Bronchial epithelial cell (primary cell): ENCODE measurements at regions not wholly inside any gene's neighbourhood (a gene's known extent, or its start where the extent isn't known, plus 50 kb on each side); places are given as distances from the start of the nearest gene placed in this dataset.

ENCODE experiments used
- DNase-seq: peaks from one replicate; pipeline ENCODE4 v3.0.0-alpha.2; 2010; ENCODE audit warnings: low read depth
- FAIRE-seq: peaks from 2 replicates; lab custom pipeline; 2011; peaks lifted over from hg19 to GRCh38; lab: Jason Lieb, UNC
- H3K27me3 ChIP-seq: 2 replicates; pipeline ENCODE4 v1.5.1; 2011; ENCODE audit warnings: low read length; ENCODE audit not compliant: control insufficient read depth, insufficient read depth
- H3K36me3 ChIP-seq: 2 replicates; pipeline ENCODE4 v1.5.1; 2011; ENCODE audit warnings: low read length; ENCODE audit not compliant: control insufficient read depth, insufficient read depth
- H3K4me3 ChIP-seq: 2 replicates; pipeline ENCODE4 v1.5.1; 2011; ENCODE audit warnings: mild to moderate bottlenecking, low read depth, low read length, control low read depth
- CTCF ChIP-seq: IDR thresholded peaks from 2 replicates; pipeline ENCODE4 v1.5.1; 2011; ENCODE audit warnings: mild to moderate bottlenecking, moderate library complexity, low read length, control low read depth, inconsistent platforms; ENCODE audit not compliant: insufficient read depth, severe bottlenecking

- Histone ChIP-seq H3K27me3 (no peaks in the 10 kb centered on the region), H3K4me3 (no peak overlapping the region), H3K36me3 (no peaks in the 10 kb centered on the region)
- no peak for FAIRE-seq
- TF ChIP-seq CTCF = no peak
- DNase-seq = no peak
Measured at GRCh38 chr6:6723361-6723760, 134.8 kb downstream of the LY86 start.

- DNase-seq = peak; percentile 62
- no peaks in the 10 kb centered on the region for H3K36me3 ChIP-seq
- H3K27me3 ChIP-seq = no peaks in the 10 kb centered on the region
- FAIRE-seq = no peak
- no peak for TF ChIP-seq CTCF
- no peak overlapping the region for H3K4me3 ChIP-seq
Measured at GRCh38 chr6:6723921-6724538, 135.5 kb downstream of the LY86 start.

DNA sequence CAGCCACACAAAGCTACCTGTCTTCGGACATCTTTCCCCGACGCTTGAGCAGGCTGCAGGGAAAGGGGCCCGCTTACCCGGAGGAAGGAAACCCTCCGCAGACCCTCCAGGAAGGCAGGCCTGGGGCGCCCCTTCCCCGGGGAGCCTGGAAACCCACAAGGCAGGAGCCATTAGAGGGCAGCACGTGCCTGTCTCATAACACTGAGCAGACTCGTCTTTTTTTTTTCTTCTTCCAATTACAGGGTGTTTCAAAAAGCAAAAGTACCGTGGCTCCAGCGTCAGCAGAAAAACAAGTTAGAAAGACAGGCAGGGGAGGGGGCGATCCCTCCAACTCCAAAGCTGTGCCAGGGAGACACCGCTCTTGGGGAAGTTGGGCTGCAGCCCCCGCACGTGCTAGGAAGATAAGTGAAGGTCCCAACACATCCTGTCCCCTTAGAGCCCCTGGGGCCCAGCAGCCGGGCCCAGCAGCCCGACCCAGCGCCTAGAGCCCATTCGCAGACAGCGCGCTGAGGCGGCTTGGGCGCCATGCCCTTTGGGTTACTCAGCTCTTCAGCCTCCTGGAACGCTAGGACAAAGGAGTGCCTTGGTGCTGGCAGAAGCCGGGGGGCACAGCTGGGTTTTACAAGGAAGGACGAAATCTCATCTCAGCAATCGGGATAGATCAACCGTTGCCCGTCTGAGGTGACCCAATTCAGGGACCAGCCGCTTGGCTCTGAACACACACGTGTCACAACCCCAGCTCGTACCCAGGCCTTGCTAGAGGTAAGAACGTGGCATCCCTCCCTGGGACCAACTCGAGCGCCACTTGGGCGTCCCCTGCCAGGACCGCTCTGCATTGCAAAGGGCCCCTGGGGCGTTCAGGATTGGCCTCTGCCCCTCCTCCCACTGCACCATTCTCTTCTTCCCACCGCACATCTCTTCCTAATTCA lies 136.3 kb downstream of the LY86 start:
- FAIRE-seq (no peak), DNase-seq (peak; percentile 63)
- peak; percentile 77 for TF ChIP-seq CTCF
- Histone ChIP-seq H3K27me3 (no peaks in the 10 kb centered on the region), H3K36me3 (no peaks in the 10 kb centered on the region), H3K4me3 (peak overlapping the region; percentile 26)

DNA sequence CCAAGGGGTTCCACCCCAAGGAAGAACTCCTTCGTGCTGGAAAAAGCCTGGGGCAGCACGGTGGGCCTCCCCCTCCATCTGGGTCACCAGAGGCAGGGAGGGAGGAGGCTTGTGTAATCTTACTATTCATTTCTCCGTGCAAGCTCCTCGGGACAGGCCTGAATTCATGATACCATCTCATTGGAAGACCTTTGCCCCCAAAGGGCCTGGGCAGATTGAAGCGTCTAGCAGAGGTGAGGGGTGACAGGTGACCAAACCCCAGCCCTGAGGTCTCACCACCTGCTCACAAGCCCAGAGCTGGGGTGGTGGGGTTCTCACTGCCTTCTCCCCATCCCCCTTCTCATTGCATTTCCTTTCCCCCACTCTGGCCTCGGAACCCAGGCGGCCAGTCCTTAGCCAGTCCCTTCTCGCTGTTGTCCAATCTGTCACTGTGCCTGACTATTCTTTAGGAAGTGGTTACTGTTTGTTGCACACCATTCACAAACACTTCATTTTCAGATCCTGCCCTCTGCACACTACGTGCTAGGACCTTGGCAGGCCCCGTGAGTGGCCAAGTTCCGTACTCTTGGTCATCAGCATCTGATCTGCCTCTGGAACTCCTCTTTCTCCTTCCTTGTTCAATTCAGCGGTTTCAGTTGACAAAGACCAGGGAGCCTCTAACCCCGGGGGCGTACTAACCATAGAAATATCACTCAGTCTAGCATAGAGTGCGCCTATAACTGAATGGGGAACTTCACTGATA lies 137.1 kb downstream of the LY86 start:
- no peak for DNase-seq
- H3K4me3 ChIP-seq = no peak overlapping the region
- no peaks in the 10 kb centered on the region for H3K27me3 ChIP-seq
- TF ChIP-seq CTCF = no peak
- FAIRE-seq = no peak
- no peaks in the 10 kb centered on the region for H3K36me3 ChIP-seq

GRCh38 chr6:6728169-6728941 lies 139.8 kb downstream of the LY86 start:
- Histone ChIP-seq H3K27me3 (no peaks in the 10 kb centered on the region), H3K4me3 (no peak overlapping the region), H3K36me3 (no peaks in the 10 kb centered on the region)
- TF ChIP-seq CTCF = no peak
- DNase-seq (no peak), FAIRE-seq (no peak)
